ENCODE measurements at regions not wholly inside any gene's neighbourhood (a gene's known extent, or its start where the extent isn't known, plus 50 kb on each side); places are given as distances from the start of the nearest gene placed in this dataset.

- H3K4me1 ChIP-seq (ENCODE audit: insufficient read depth, low read length) = no peaks in the 10 kb centered on the region
- H3K4me3 ChIP-seq (replicated peaks in 1 of 3; ENCODE audit: insufficient read depth in 1 of 3, low read depth in 2 of 3, low read length in 3 of 3) = no peak overlapping the region
- intact Hi-C loops (cut with micrococcal nuclease; ENCODE audit: unreplicated experiment) = no loop called here
- ChIA-PET POLR2A (no interaction called here), CTCF (ENCODE audit: low intra/inter-chr PET ratio, low total read pairs) (no interaction called here)
- no peaks in the 10 kb centered on the region for H3K36me3 ChIP-seq (replicated peaks in 1 of 2; ENCODE audit: control insufficient read depth in 1 of 2, insufficient read depth in 2 of 2, low read length in 2 of 2)
- ATAC-seq (no peak), FAIRE-seq (no peak), DNase-seq (ENCODE audit: low spot score) (no peak)
- in situ Hi-C loops (cut with HindIII; ENCODE audit: extremely low pct_ligation_motif_present, low pct_unique_long_range_greater_than_20kb) = no loop called here
- TF ChIP-seq PLSCR1 (CRISPR knock-in tag; IDR thresholded peaks at IDR 0.05; ENCODE audit: borderline replicate concordance) (no peak), JUN (CRISPR knock-in tag; IDR thresholded peaks at IDR 0.05) (no peak), KDM6A (CRISPR knock-in tag; IDR thresholded peaks at IDR 0.05; ENCODE audit: low read depth) (no peak), KDM1A (CRISPR knock-in tag; IDR thresholded peaks at IDR 0.05) (no peak), FOSL2 (CRISPR knock-in tag; IDR thresholded peaks at IDR 0.05) (no peak), ZNF20 (CRISPR knock-in tag; IDR thresholded peaks at IDR 0.05) (no peak), ZNF264 (CRISPR knock-in tag; IDR thresholded peaks at IDR 0.05) (no peak), HHEX (CRISPR knock-in tag; IDR thresholded peaks at IDR 0.05) (no peak), HMGXB4 (CRISPR knock-in tag; IDR thresholded peaks at IDR 0.05; ENCODE audit: borderline replicate concordance in 1 of 2, low read depth in 1 of 2) (no peak), ATM (IDR thresholded peaks at IDR 0.05; ENCODE audit: borderline replicate concordance) (no peak), NR2F1 (CRISPR knock-in tag; IDR thresholded peaks at IDR 0.05) (no peak), GABPA (IDR thresholded peaks at IDR 0.05; ENCODE audit: low read depth, low read length) (no peak), GABPA (CRISPR knock-in tag; IDR thresholded peaks at IDR 0.05; ENCODE audit: low read depth) (no peak), AHDC1 (CRISPR knock-in tag; IDR thresholded peaks at IDR 0.05; ENCODE audit: borderline replicate concordance) (no peak), TCF12 (IDR thresholded peaks at IDR 0.05) (no peak), TCF12 (CRISPR knock-in tag; IDR thresholded peaks at IDR 0.05) (no peak), NFATC3 (CRISPR knock-in tag; IDR thresholded peaks at IDR 0.05) (no peak)
- no peak overlapping the region for H3K27ac ChIP-seq (ENCODE audit: extremely low read length, insufficient read depth, low read length)
- no peak overlapping the region for H3K9ac ChIP-seq (ENCODE audit: insufficient read depth, low read depth, low read length)
- no peaks in the 10 kb centered on the region for H3K79me2 ChIP-seq (ENCODE audit: insufficient read depth, low read length)
- 10% methylated on average over 3 of the region's 3 CpGs for WGBS (ENCODE audit: low lambda C conversion rate)
- no peak overlapping the region for H3K4me2 ChIP-seq (ENCODE audit: low read depth, low read length)
- no TSS peak for BruUV-seq (replicated peaks)
- H2AFZ ChIP-seq (ENCODE audit: low read length) = no peak overlapping the region
- H4K20me1 ChIP-seq (ENCODE audit: insufficient read depth, low read length) = no peaks in the 10 kb centered on the region
- peaks cover 0 to 4% of the 10 kb centered on the region in 2 experiments; a peak in 2 of 5 replicates for H3K27me3 ChIP-seq (ENCODE audit: control insufficient read depth in 1 of 2, insufficient read depth in 2 of 2, low read length in 2 of 2)
- H3K9me3 ChIP-seq (ENCODE audit: low read length) = no peaks in the 10 kb centered on the region
Observed at GRCh38 chr20:22824077-22824476, 211.0 kb upstream of the SSTR4 start.

Data from HepG2 (cell line).